HG03095 (cell line): ENCODE measurements at regions not wholly inside any gene's neighbourhood (a gene's known extent, or its start where the extent isn't known, plus 50 kb on each side); places are given as distances from the start of the nearest gene placed in this dataset.

Source experiments
- ATAC-seq: cut with Tn5 transposase; IDR thresholded peaks from one replicate; pipeline ENCODE4 v1.9.1; 2021; ENCODE audit warnings: moderate library complexity; ENCODE audit not compliant: unreplicated experiment

DNA sequence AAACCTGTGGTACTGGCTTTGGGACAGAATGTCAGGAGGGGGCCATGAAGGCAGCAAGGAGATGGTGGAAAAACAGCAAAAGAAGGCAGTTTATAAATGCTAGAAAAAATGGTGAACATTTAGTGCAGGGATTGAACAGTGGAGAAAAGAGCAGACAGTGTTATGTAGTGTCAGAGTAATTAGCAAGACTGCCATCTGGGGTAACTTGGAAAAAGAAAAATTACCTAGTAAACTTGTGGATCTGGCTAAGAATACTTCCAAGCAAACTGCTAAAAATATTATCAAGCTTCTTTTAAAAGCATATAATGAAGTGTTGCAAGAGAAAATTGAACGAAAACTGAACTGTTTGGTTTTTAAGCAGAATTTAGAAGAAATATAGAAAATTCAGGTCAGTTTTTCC, 267.8 kb downstream of the INSIG2 start:
- no peak for ATAC-seq

DNA sequence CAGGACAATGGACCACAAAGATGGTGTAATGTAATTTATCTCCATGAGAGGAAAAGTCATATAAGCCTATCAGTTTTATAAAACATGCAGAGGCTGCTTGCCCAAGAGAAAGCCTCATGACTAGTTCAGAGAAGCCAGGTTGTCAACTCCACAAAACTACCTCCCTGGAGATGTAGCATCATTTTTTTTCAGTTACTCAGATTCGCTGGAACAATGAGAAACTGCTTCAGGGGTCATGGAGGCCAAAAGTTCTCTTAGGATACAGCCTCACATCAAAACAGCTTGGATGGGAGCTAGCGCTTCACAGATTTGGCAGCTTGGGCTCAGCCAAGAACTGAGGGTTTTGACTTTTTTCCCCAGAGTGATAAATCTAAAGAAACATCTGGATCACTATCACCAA, 263.5 kb downstream of the INSIG2 start:
- no peak for ATAC-seq

DNA sequence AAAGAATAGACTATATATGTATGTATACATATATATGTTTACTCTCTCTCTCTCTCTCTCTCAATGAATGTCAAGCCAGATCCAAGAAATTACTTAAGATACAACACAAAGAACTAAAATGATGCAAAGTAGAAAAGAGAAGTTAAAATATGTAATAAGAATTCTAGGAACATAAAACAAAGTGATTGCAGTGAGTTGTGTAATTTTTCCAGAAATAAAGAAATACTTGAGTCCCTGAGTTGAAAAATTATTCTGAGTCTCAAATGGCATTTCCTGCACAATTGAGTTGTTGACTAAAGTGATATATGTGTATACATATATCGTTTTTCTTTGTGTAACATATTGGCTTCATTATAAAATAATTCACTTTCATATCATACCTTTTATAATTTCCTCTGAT, 262.4 kb downstream of the INSIG2 start:
- ATAC-seq = no peak

DNA sequence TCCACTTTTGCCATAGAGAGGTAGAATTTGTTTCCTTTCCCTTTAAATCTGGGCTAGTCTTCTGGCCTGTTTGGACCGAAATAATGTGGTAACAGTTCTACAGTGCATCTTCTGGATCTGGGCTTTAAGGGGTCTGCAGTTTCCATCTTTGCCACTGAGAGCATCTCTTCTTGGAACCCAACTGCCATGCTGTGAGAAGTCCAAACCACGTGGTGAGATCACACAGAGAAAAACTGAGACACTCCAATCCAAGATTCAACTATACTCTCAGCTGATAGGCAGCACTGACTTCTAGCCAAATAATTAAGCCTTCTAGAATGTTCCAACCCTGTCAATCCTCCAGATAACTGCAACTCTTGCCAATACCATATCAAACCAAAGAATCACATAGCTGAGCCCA, 261.1 kb downstream of the INSIG2 start:
- ATAC-seq = no peak

DNA sequence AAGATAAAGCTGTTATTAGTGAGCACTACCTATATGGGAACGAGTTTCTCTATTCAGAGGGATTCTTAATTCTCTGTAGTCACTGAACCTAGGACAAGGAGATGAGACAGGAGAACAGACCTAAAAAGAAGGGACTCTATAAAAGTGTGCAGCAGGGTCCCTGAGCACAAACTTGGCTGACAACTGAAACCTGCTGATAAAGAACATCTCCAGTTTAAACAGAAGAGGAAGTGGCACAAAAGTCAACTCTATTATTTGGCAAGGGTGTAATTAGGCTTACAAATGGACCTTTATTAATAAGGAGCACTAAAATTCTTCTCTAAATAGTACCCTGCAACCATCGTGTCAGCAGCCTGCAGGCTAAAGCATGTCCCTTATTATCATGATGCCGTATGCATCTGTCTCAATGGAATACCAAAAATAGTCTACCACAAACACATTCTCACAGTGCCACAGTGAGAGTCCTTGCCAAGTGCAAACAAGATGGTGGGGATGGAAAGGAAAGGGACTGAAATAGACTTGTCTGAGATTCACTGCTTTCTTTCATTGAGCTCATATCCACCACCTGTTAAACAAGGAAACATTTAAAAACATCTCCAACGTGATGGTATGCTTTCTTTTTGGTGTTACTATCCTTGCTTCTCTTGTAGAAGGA, 260.2 kb downstream of the INSIG2 start:
- ATAC-seq = no peak

DNA sequence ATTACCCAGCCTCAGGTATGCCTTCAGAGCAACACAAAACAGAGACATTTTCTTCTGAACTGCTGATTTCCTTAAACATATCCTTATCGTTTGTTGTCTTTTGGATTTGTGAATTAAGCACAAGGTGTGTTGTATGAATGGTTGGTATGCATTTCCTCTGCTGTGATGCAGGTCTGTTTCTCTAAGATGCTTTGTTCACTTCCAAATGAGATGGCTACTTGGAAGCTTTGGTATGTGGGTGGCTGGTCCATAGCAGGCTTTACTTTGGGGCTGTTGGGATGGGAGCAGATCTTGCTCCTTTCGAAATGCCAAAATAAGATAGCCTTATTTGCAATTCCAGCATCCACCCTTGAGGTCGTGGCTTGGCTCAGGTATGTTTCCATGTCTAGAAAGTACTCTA, 257.2 kb downstream of the INSIG2 start:
- ATAC-seq = no peak

DNA sequence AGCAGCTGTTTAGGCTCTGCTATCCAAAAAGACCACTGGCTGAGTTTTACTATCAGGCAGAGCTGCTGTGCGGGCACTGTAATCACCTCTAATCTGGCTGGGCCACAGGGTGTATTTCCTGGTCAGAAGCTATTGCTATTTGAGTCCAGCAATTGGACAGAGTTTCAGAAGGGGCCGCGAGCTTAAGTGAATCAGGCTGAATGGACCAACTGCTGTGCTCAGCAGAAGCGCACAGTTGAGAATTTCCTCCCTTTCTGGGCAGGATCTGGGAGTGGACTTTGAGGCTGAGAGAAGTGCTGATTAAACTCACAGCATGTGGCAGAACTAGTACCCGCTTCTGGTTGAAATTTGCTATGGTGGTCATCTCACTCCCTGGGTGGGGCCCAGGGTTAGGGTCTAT, 251.8 kb downstream of the INSIG2 start:
- no peak for ATAC-seq

DNA sequence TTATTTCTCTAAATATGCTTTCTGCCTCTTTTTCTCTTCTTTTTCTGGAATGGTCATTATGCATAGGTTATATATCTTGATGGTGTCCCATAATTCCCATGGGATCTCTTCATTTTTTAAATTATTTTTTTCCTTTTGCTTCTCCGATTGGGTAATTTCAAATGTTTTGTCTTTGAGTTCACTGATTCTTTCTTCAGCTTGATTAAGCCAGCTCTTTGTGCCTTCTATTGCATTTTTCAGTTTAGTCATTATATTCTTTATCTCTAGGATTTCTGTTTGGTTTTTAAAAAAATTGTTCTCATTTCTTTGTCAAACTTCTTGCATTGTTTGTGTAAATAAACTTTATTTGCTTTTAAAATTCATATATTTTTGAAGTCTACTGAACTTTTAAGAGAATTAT, 251.1 kb downstream of the INSIG2 start:
- ATAC-seq = no peak

DNA sequence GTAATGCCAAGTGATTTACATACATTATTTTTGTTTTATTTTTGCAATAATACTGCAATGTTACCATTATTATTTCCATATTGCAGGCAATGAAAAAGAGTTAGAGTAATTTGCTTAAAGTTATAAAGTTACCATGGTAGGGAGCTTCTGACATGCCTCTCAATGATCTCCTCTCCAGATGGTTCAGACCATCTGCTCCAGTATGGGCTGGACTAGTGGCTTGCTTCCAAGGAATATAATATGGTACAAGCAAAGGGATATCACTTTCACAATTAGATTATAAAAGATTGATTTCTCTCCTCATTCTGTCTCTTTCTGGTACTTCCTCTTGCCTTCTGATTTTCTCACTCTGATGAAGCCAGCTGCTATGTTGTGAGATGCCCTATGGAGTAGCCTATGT, 245.4 kb downstream of the INSIG2 start:
- ATAC-seq = no peak

DNA sequence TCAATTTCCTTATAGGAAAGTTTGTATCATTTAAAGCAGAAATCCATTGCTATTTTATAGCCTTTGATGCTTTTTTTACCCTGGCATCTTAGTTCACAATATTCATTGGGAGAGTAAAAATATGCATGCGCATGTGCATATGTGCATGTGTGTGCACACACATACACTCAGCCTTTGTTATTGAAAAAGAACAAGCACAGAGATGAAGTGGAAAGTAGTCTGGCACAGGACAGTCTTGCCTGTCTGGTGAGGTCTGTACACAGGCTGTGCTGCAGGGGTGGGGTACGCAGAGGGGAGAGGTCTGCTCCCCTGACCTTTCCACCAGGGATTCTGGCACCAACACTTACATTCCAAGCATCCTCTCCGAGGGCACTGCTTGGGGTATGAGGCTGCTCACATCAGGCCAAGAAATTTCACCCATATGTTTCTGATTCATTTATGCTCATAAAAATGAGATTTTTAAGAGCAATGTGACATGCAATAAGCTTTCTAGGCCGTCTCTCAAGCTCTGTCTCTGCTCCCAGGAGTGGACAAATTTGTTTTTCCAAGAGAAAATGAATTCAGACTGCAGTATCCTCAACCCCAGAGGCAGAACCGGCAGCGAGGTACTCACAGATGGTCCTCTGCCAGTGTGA, 237.2 kb downstream of the INSIG2 start:
- ATAC-seq = no peak

DNA sequence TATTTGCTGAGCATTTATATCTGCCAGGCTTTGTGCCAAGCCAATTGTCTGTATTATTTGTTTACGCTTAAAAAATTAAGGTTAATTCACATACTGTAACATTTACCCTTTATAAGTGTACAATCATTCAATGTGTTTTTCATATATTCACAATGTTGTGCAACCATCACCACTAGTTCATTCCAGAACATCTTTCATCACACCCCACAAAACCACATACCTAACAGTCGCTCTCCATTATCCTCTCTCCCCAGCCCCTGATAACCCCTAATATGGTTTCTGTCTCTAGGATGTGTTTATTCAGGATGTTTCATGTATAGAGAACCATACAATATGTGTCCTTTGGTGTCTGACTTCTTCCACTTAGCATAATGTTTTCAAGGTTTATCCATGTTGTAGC, 234.1 kb downstream of the INSIG2 start:
- ATAC-seq = no peak

DNA sequence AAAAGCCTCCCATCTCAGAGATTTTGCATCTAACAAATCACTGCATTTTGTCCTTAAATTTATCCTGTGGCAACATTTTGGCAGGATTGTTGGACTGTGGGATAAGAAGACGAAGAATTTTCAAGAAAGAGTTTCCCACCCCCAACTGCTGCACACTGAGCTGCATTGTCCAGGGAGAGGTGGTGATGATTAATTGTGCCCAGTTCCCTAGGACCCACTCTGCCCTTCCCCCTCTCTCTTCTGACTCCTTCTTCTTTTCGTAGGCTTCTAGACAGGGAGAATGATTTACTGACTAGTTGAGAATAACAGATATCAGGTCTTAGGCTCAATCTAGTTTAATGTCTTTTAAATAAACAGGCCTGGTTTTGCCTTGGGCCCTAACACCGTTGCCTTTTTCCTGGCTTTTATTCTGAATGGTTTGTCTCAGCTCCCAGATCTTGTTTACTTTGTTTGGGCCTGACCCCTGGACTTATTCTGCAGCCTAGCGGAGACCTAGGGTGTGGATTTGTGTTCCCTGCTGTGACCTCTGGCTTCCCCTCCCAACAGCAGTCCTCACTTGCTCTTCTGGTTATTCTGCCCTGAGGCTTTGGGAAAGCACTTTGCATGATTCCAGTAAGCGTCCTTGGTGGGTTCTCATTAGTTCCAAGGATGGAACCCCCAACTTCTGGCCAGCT, 233.3 kb downstream of the INSIG2 start:
- ATAC-seq = no peak

DNA sequence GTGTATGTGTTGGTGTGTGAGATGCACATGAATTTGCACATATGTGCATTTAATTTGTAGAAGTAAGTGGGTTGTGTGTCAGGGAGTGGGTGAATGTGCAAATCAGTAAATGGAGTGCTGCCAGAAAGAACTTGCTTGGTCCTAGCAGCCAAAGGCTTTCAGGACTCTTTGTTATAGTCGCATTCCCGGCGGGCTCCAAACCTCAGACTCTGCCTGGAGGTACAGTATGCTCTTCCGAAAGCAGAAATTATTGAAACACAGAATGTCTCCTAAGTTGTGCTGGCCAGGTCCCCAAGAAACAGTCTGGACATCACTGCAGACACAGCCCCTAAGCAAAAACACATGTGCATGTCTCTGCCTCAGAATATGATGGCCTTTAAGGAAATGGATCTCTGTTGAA, 232.4 kb downstream of the INSIG2 start:
- no peak for ATAC-seq

DNA sequence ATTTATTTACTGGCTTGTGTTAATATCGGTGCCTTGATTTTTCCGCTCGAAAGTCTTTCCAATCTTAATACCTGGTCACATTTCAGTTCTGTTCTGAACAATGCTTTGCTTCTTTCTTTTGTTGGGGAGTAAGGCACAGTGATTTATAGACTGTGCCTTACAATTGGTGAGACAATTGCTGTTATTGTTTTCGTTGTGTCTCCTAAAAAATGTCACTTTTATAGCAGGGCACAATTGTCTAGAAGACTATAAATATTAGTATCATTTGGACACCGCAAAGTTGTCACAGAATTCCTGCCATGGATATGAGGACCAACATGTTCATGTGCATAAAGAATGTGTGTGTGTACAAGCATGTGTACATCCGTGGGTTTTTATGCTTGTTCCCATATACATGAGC, 231.9 kb downstream of the INSIG2 start:
- ATAC-seq = no peak

DNA sequence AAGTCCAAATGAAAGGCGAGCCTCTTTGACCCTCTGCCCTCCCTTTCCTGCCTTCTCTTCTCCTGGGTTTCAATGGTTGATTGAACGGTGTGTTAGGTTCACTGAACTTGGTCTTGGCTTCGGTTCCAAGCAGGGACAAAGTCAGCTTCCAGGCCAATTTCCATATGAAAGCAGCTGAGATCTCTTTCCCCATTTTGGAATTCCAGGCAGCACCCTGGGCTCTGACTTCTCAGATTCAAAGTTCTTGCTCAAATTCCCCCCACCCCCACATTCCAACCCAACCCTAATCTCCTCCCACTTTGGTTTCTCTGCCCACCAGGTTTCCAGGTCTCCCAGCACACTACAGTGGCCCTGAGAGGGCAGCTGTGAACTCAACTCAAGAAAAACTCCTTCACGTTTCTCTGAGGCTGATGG, 231.0 kb downstream of the INSIG2 start:
- ATAC-seq = no peak

DNA sequence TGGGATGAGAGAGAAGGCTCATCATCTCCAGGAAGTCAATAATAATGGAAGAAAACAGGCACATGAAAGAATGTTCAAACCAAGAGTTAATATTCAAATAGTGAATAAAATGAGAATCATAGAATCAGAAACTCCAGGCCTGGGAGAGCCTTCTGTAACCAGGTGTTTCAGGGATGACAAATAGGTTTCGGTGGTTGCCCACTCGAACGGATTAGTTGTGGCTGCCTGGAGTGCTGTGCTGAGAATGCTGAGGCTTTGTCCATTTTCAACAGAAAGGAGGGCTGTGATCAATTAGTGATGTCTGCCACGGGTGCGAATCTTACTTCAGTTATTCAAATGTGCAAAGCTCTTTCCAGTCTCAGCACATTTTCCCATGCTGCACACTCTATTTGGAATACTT, 227.3 kb downstream of the INSIG2 start:
- no peak for ATAC-seq

DNA sequence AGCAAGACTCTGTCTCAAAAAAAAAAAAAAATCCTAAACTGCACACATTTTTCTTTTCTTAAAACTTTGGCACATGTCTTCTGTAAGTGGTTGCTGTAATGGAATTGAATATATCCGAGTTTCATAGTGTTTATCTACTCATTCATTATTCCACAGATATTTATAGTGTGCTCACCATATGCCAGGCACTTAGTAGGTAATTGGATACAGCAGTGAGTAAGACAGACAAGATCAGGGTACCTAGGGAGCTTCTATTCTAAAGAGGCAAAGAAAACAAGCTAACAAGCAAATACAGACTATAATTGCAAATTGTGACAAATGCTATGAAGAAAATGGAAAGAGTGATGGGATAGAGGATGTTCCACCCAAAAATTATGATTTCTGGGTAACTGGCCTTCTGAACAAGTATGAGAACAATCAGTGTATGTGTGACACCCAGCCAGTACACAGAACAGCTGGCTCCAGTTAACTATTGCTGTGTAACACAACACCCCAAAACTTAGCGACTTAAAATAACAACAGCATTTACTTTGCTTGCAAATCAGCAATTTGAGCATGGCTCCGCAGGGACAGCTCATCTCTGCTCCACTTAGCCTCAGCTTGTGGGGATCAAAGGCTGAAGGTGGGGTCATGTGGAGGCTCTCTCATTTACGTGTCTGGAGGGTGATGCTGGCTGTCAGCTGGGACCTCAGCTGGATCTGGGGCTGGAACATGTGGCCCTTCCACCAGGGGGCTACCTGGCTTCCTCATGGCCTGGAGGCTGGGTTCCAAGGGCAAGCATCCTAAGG, 224.9 kb downstream of the INSIG2 start:
- ATAC-seq = no peak

DNA sequence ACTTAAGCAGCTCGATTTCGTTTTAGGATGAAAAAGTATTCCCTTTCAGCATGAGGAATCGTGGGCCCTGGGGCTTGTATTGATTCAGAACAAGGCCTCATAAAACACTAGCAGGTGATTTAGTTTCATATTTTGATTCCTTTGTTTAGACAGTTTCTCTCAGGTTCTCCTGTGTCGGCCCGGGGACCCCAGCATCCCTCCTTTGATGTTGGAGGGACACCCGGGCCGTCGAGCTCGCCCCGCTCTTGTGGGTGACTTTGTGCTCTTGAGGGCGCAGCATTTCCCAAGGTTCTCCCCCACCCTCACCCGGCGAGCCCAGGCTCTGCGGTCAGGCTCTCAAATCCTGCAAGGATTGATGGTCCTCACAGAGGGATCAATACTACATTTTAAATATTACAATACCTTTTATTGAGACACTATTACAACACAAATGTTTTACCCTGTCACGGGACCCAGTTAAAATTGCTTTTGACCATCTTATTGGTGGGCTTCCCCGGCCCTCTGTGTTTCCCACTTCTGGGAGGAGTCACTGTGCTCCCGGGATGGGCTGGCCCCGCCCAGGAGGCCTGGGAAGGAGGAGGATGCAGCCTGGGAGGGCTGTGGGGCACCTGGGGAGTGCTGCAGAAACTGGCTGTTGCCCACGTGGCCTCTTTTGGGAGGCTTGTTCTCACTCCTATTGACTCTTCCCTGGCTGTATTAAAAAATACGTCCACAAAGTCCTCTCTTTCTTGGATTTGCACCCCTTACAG, 222.6 kb downstream of the INSIG2 start:
- ATAC-seq = no peak

DNA sequence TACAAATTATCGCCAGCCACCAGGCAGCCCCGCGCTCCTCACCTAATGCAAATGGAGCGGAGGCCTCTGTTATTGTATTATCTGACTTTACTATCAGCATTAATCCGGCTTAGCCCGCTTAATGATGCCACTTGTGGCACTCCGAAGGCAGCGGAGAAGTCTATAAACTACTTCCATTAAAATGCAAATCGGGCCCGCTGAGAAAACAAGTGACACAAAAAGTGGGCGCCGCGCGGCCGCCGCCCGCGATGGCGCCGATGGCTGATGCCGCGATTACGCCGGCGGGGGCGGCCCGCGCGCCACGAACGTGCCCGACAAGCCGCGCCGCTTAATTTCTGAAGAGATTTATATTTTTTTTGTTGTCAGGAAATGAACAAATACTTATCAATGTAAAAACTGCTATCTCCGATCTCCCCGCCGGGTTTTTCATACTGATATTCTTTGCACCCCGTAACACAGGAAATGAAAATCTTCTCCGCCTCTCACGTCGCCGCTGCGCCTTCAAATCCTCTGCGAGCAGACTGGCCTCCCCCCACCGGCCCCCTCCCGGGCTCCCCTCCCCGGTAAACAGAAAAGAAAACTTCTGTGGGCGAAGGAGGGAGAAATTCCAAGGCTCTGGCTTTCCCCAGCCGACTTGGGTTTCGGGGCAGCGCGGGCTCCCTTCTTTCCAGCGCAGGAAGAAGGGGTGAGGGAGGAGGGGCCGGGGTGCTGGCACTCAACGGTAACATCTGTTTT, 221.8 kb downstream of the INSIG2 start:
- peak; percentile 75 for ATAC-seq

DNA sequence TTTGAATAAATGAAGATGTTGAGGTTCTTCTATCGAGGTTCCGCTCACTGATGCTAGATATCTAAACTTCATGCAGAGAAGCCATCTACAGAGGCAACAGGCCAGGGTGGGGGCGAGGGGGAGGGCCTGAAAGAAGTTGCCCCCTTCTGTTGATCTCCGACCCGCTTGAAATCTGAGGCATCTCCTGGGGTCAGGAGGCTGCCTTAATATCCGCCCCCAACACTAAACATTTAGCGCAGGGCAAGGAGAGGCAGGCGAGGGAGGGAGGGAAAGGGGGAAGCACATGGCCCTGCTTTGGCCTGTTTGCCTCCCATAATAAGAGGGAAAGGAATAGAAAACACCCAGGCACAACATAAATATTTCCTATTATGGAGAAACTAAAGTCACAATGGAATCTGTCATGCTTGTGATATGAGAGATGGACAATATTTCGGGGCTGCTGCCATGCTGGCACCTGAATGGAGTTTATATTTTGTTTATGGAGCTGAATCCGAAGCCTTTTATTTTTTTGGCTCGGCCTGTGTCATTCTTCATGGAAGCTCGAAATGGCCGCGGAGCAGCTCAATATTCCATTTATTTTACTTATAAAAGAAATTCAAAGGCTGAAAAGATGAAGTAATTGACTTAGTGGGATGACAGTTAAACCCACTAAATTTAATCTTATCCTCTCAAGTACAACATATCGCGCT, 221.1 kb downstream of the INSIG2 start:
- no peak for ATAC-seq
